Endometrium (tissue), 2 donors: ENCODE measurements at regions not wholly inside any gene's neighbourhood (a gene's known extent, or its start where the extent isn't known, plus 50 kb on each side); places are given as distances from the start of the nearest gene placed in this dataset.
"Not testable (repeated sequence)": the region's sequence is repeated elsewhere in the genome, so short reads cannot be mapped to it uniquely, and the experiment has no call there.

Source experiments
- FAIRE-seq: peaks from 2 replicates; lab custom pipeline; 2012; peaks lifted over from hg19 to GRCh38; lab: Jason Lieb, UNC
- donor health status: control.
- donor health status: control.

DNA sequence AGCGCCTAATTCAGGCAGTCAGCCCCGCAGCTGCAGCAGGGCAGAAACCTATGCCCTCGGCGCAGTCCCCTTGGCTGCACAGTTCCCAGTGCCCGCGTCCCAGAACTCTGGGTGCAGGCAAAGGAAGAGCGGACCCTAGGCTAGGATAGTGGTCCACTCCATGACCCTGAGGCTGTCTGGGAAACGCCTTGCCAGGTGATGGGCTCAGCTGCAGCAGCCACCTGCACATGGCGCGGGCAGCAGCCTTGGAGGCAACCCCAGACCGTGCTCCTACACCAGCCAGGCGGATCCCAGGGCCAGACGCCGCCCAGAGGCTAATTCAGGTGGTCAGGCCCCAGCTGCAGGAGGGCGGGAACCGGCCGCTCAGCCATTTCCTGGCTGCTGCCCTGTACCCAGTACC lies 83.0 kb downstream of the POTEC start:
- FAIRE-seq = not testable (repeated sequence)

- not testable (repeated sequence) for FAIRE-seq
Measured at GRCh38 chr18:14459826-14460225, 83.6 kb downstream of the POTEC start.

- FAIRE-seq = not testable (repeated sequence)
Measured at GRCh38 chr18:14458009-14458945, 85.1 kb downstream of the POTEC start.

DNA sequence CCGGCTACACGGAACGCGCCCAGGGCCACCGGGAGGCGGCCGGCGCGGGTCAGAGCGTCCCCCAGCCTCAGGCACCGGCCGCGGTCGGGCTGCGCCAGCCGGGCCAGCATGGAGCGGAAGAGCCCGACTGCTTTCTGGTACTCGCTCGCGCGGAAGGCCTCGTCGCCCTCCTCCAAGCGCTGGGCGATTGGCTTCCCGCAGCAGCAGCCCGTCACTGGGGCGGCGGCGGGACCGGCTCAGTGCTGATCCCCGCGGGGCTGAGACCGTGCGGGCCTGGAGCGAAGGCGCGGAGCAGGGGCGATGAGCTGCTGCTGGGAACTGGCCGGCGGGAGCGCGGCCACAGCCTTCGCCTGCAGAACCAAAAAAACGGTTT lies 92.8 kb downstream of the POTEC start:
- not testable (repeated sequence) for FAIRE-seq

GRCh38 chr18:14449995-14450636 lies 93.3 kb downstream of the POTEC start:
- FAIRE-seq = not testable (repeated sequence)

- not testable (repeated sequence) for FAIRE-seq
Measured at GRCh38 chr18:14449062-14449461, 94.3 kb downstream of the POTEC start.

DNA sequence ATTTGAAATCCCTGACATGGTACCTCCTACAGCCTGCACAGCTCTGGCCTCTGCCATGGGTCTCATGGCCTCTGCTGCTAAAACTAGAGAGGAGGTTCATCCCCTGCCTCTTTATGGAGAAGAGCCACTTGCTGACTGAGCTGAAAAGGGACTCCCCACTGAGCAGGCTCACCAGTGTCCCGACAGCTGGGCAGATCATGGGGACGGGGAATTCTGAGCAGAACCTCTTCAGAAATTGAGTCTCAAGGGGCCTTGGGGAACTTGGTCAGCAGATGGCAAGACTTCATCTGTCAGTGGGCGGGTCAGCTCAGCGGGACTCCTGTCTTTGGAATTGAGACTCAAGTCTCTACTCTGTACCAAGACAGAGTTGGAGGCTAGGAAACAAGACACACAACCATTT lies 95.7 kb downstream of the POTEC start:
- not testable (repeated sequence) for FAIRE-seq

GRCh38 chr18:14435460-14435859 lies 107.9 kb downstream of the POTEC start:
- FAIRE-seq = not testable (repeated sequence)

- FAIRE-seq = not testable (repeated sequence)
Measured at GRCh38 chr18:14432371-14432770, 111.0 kb downstream of the POTEC start.

- FAIRE-seq = not testable (repeated sequence)
Measured at GRCh38 chr18:14431031-14431521, 112.3 kb downstream of the POTEC start.

GRCh38 chr18:14415806-14416205 lies 127.6 kb downstream of the POTEC start:
- FAIRE-seq = not testable (repeated sequence)

DNA sequence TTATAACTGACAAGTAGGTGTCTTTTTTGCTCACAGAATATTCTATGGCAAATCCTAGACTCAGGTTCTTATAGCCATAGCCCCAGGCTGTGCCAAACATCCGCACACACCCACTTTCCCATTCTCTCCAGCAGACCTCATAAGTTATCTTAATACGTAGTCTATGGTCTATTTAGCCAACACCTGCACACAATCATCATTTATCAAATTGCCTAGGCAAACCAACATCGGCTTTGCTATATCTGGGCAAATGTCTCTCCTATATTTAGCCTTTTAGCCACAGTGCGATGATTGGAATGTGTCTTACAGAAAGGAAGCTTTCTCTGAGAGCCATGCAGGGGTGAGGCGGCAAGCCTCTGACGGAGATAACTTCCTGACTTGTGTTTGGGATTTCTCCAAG lies 128.0 kb downstream of the POTEC start:
- not testable (repeated sequence) for FAIRE-seq

- FAIRE-seq = peak; percentile 87
Measured at GRCh38 chr18:14395533-14395932, 147.9 kb downstream of the POTEC start.

DNA sequence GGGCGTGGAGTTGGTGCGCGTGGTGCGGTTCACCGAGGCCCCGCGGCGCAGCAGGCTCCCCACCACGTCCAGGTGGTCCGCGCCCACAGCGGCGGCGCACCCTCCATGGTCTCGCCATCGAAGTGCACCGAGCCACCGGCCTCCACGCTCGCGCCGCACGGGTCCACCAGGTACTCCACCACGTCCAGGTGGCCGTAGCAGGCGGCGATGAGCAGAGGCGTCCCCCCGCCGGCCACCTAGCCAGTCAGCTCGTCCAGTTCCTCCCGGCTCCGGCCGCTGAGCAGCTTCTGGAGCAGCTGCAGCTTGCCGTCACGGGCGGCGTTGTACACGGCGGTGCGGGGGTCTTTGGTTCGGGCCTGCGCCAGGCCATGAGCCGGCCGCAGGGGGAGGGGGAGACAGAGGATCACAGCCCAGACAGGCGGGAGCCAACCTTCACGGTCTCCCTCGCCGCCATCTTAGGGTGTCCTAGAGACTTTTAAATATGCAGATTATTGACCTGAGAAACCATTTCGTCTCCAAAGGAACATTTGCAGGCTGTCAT lies 149.8 kb downstream of the POTEC start:
- not testable (repeated sequence) for FAIRE-seq

- FAIRE-seq = not testable (repeated sequence)
Measured at GRCh38 chr18:14392604-14393003, 150.8 kb downstream of the POTEC start.

DNA sequence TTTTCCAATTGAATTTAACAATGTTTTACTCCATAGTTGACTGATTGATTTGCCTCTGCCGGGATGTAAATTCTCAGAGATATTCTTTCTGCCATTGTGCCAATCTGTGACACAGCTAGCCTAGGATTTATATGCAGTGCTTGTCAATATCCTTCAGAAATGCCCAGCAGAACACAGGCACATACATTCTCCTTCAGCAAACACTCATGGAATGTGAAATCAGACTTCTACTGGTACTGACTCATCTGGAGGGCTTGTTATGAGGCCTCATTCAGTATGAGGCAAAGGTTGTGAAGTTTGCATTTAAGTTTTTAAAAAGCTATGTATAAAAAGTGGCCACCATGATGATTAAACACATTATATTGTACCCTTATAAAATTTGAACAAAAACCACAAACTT lies 158.4 kb downstream of the POTEC start:
- not testable (repeated sequence) for FAIRE-seq

DNA sequence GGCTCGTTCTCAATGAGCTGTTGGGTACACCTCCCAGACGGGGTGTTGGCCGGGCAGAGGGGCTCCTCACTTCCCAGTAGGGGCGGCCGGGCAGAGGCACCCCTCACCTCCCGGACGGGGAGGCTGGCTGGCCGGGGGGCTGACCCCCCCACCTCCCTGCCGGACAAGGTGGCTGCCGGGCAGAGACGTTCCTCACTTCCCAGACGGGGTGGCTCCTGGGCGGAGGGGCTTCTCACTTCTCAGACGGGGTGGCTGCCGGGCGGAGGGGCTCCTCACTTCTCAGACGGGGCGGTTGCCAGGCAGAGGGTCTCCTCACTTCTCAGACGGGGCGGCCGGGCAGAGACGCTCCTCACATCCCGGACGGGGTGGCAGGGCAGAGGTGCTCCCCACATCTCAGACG lies 160.7 kb downstream of the POTEC start:
- not testable (repeated sequence) for FAIRE-seq

DNA sequence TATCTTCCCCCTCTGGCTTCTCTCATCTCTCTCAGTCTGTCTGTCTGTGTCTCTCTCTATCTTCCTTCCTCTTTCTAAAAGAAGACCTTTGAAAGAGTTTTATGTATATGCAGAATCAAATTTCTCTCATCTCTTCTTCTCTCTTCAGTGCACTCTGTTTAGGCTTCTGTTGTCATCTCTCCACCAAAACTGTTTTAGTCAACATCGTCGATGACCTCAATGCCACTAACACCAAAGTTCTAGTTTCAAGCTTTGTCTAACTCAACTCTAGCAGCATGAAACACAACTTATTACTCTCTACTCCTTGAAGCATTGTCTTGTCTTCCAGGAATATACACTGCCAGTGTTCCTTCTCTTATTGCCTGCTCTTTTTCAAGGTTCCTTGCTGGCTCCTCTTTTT lies 163.9 kb downstream of the POTEC start:
- not testable (repeated sequence) for FAIRE-seq

- not testable (repeated sequence) for FAIRE-seq
Measured at GRCh38 chr18:14378376-14378775, 165.0 kb downstream of the POTEC start.

GRCh38 chr18:14361346-14361745 lies 182.1 kb downstream of the POTEC start:
- FAIRE-seq = not testable (repeated sequence)

DNA sequence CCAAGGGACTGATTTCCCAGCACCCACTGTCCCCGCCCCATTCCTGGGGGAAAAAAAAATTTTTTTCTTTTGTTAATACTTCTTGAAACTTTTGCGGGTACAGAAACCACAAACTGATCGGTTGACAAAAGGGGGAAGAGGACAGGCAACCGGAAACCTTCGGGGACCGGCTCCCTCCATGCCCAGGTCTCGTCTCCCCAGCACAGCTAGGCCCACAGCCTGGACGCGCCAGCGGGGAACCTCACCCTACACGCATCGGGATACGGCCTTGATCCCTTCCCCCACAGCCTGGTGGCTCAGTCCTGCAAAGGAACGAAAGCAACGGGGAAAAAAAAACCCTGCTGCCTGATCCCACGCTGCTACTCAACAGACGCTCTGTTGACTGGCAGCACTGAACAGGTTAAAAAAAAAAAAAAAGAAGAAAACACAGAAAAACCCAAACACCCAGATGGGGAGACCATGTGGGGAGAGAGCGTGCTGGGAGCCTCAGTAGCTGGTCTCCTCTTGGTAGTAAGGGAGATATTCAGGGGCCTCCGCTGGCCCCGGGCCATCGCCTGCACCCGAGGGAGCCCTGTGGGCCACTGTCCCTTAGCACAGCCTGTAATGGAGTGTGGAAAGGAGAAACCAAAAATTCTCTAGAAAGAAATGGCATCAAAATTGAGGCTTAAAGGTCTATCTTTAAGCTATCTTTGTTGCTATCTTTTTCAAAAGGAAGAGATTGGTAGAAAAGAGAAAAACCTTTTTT lies 185.7 kb downstream of the POTEC start:
- not testable (repeated sequence) for FAIRE-seq

DNA sequence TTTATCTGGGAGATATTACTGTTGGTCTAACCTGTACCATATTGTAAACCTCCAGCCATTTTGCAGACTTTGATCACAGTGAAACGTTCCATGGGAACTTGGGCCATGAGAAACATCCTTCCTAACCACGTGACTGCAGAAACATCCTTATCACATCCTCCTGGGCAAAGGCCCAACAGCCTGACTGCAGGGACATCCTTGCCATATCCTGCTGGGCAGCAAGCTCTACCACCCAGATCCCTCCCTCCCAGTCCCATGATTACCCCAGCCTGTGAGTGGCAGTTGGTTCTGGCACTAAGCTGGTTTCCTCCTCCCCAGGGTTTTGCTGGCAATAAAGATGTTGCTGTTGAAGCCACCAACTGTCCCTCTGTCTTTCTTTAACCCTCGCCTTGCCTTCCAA lies 201.2 kb downstream of the POTEC start:
- FAIRE-seq = not testable (repeated sequence)
